DOHH2 (cell line): ENCODE measurements at regions not wholly inside any gene's neighbourhood (a gene's known extent, or its start where the extent isn't known, plus 50 kb on each side); places are given as distances from the start of the nearest gene placed in this dataset.

Experiments used
- H3F3A ChIP-seq: fragments of 200-600 bp; sonication (generic), shearing (Covaris generic); 2 replicates; pipeline ENCODE4 v1.6.0; 2016; ENCODE audit warnings: antibody characterized with exemption, mild to moderate bottlenecking; ENCODE audit not compliant: control insufficient read depth, insufficient read depth
- H3K27ac ChIP-seq: fragments of 200-600 bp; sonication (generic); 2 replicates; pipeline ENCODE4 v1.5.1; 2014; ENCODE audit warnings: low read depth, mild to moderate bottlenecking, low read length, moderate library complexity
- H3K27me3 ChIP-seq: fragments of 200-600 bp; sonication (generic); 2 replicates; pipeline ENCODE4 v1.6.1; 2014; ENCODE audit warnings: mild to moderate bottlenecking, low read length, mixed read lengths; ENCODE audit not compliant: control insufficient read depth
- H3K36me3 ChIP-seq: fragments of 200-600 bp; sonication (generic); 2 replicates; pipeline ENCODE4 v1.6.1; 2014; ENCODE audit warnings: mild to moderate bottlenecking, low read length, moderate library complexity, mixed read lengths; ENCODE audit not compliant: control insufficient read depth
- H3K4me1 ChIP-seq: fragments of 200-600 bp; sonication (generic); 2 replicates; pipeline ENCODE4 v1.6.1; 2014; ENCODE audit warnings: mild to moderate bottlenecking, low read length, mixed read lengths; ENCODE audit not compliant: control insufficient read depth
- H3K4me2 ChIP-seq: fragments of 200-600 bp; sonication (generic); 2 replicates; pipeline ENCODE4 v1.6.0; 2014; ENCODE audit warnings: mild to moderate bottlenecking, low read length, moderate library complexity
- H3K4me3 ChIP-seq: fragments of 200-600 bp; sonication (generic); 2 replicates; pipeline ENCODE4 v1.5.1; 2014; ENCODE audit warnings: mild to moderate bottlenecking, low read length, mixed read lengths
- H3K79me2 ChIP-seq: fragments of 200-600 bp; sonication (generic); 2 replicates; pipeline ENCODE4 v1.6.1; 2014; ENCODE audit warnings: mild to moderate bottlenecking, low read length, mixed read lengths; ENCODE audit not compliant: control insufficient read depth
- H3K9me2 ChIP-seq: fragments of 200-600 bp; sonication (generic); replicated peaks from 2 replicates; pipeline ENCODE4 v1.6.1; 2014; ENCODE audit warnings: mild to moderate bottlenecking, low read length, mixed read lengths; ENCODE audit not compliant: control insufficient read depth
- H3K9me3 ChIP-seq: fragments of 200-600 bp; sonication (generic); 2 replicates; pipeline ENCODE4 v1.6.1; 2014; ENCODE audit warnings: antibody characterized with exemption, low read length, mixed read lengths; ENCODE audit not compliant: control insufficient read depth, insufficient read depth
- H4K20me1 ChIP-seq: fragments of 200-600 bp; sonication (generic); 2 replicates; pipeline ENCODE4 v1.6.0; 2014; ENCODE audit warnings: low read depth, mild to moderate bottlenecking, antibody characterized with exemption, low read length, moderate library complexity; ENCODE audit not compliant: control insufficient read depth, insufficient read depth
- EZH2phosphoT487 ChIP-seq: fragments of 200-600 bp; sonication (generic); IDR thresholded peaks from 2 replicates; pipeline ENCODE4 v1.6.1; 2017; ENCODE audit warnings: borderline replicate concordance, mild to moderate bottlenecking, antibody characterized with exemption, low read length, moderate library complexity, mixed read lengths
- TF ChIP-seq, protein P1 (sequence below): fragments of 200-600 bp; sonication (generic); IDR thresholded peaks from one replicate; pipeline ENCODE4 v1.5.1; 2014; ENCODE audit warnings: antibody characterized with exemption, mild to moderate bottlenecking, low read depth, low read length; ENCODE audit not compliant: poor library complexity, severe bottlenecking

DNA sequence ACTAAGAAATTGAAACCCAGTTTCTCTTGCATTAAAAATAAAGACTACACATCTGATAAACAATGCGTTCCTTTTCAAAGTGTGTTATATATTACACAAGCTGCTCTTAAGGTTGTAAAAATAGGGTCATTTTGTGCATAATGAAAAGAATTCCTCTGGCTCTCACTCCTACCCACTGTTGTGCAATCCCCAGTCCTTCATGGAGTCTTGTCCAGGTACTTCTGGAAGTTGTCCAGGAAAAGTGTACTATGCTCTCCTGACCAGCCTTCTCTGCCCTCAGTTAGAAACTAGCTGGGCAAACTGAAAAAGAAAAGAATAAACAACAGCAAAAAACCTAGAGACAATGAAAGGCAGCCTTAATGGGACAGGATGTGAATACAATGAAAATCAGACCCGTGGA, 345.5 kb upstream of the PAPPA start:
- Histone ChIP-seq H3F3A (no peaks in the 10 kb centered on the region), H3K9me3 (no peaks in the 10 kb centered on the region), H3K27me3 (no peaks in the 10 kb centered on the region), H3K4me3 (no peak overlapping the region), H3K79me2 (no peaks in the 10 kb centered on the region), H3K4me2 (no peak overlapping the region), H3K27ac (no peak overlapping the region), H3K9me2 (no peaks in the 10 kb centered on the region), H3K36me3 (no peaks in the 10 kb centered on the region), H4K20me1 (no peaks in the 10 kb centered on the region), H3K4me1 (no peaks in the 10 kb centered on the region)
- TF ChIP-seq, protein P1, sequence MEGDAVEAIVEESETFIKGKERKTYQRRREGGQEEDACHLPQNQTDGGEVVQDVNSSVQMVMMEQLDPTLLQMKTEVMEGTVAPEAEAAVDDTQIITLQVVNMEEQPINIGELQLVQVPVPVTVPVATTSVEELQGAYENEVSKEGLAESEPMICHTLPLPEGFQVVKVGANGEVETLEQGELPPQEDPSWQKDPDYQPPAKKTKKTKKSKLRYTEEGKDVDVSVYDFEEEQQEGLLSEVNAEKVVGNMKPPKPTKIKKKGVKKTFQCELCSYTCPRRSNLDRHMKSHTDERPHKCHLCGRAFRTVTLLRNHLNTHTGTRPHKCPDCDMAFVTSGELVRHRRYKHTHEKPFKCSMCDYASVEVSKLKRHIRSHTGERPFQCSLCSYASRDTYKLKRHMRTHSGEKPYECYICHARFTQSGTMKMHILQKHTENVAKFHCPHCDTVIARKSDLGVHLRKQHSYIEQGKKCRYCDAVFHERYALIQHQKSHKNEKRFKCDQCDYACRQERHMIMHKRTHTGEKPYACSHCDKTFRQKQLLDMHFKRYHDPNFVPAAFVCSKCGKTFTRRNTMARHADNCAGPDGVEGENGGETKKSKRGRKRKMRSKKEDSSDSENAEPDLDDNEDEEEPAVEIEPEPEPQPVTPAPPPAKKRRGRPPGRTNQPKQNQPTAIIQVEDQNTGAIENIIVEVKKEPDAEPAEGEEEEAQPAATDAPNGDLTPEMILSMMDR = no peak
- no peak for TF ChIP-seq EZH2phosphoT487

DNA sequence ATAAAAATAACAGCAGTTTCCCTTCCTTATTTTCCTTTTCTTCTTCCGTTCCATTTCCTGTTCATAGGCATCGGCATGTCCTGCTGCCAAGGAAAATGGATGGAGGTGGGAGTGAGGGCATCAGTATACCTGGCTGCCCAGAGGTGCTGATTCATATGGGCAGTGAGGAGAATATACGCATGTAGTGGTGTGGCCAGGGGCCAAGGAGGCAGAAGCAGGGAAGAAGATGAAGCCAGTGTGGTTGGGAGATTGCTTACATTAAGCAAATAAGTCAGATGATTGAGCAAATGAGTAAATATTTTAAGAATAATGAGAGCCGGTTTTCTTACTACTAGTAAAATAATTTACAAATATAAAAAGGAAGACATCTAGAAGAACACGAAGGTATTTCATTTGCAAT, 344.9 kb upstream of the PAPPA start:
- no peaks in the 10 kb centered on the region for H3K9me2 ChIP-seq
- no peaks in the 10 kb centered on the region for H3K4me1 ChIP-seq
- H3K4me3 ChIP-seq = no peak overlapping the region
- H3K27me3 ChIP-seq = no peaks in the 10 kb centered on the region
- H3K36me3 ChIP-seq = no peaks in the 10 kb centered on the region
- H3K79me2 ChIP-seq = no peaks in the 10 kb centered on the region
- TF ChIP-seq EZH2phosphoT487 = no peak
- TF ChIP-seq, protein P1 = no peak
- no peak overlapping the region for H3K27ac ChIP-seq
- no peaks in the 10 kb centered on the region for H3K9me3 ChIP-seq
- H4K20me1 ChIP-seq = no peaks in the 10 kb centered on the region
- no peak overlapping the region for H3K4me2 ChIP-seq
- H3F3A ChIP-seq = no peaks in the 10 kb centered on the region

DNA sequence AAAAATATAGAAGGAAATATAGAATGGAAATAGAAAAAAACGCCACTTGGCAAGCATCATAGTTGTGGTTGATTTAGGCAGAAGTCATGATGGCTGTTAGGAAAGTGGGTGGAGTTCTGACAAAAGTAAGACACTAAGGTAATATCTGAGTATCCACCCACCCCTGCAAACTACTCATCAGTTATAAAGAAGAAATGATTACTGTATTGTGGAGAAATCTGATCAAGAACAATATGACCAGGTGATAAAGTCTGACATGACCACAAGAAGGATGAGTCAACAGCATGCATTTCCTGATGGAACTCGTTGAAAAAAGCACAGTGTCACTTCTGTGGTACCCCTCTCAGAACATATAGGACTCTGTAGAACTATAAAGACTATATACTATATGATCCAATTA, 343.4 kb upstream of the PAPPA start:
- Histone ChIP-seq H3K4me1 (no peaks in the 10 kb centered on the region), H3K36me3 (no peaks in the 10 kb centered on the region), H3K4me2 (no peak overlapping the region), H3F3A (no peaks in the 10 kb centered on the region), H3K9me2 (no peaks in the 10 kb centered on the region), H3K4me3 (no peak overlapping the region), H3K9me3 (no peaks in the 10 kb centered on the region), H4K20me1 (no peaks in the 10 kb centered on the region), H3K27me3 (no peaks in the 10 kb centered on the region), H3K79me2 (no peaks in the 10 kb centered on the region), H3K27ac (no peak overlapping the region)
- TF ChIP-seq, protein P1 = no peak
- no peak for TF ChIP-seq EZH2phosphoT487

DNA sequence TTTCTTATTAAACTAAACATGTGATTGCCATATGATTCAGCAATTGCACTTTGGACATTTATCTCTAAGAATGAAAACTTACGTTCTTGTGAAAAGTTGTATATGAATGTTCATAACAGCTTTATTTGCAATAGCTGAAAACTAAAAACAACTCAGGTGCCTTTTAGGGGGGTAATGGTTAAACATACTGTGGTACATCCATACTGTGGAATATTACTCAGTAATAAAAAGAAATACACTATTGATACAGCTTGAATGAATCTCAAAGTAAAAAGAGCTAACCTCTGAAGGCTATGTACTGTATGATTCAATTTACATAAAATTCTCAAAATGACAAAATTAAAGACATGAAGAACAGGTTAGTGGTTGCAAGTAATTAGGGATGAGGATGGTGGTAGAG, 339.5 kb upstream of the PAPPA start:
- no peaks in the 10 kb centered on the region for H3K27me3 ChIP-seq
- no peak for TF ChIP-seq EZH2phosphoT487
- TF ChIP-seq, protein P1 = no peak
- H3K4me1 ChIP-seq = no peaks in the 10 kb centered on the region
- H3K4me3 ChIP-seq = no peak overlapping the region
- no peaks in the 10 kb centered on the region for H3K79me2 ChIP-seq
- no peak overlapping the region for H3K27ac ChIP-seq
- no peaks in the 10 kb centered on the region for H3K9me3 ChIP-seq
- no peaks in the 10 kb centered on the region for H3K9me2 ChIP-seq
- no peaks in the 10 kb centered on the region for H4K20me1 ChIP-seq
- no peaks in the 10 kb centered on the region for H3F3A ChIP-seq
- H3K4me2 ChIP-seq = no peak overlapping the region
- no peaks in the 10 kb centered on the region for H3K36me3 ChIP-seq
